HCT116 (cell line): ENCODE measurements at regions not wholly inside any gene's neighbourhood (a gene's known extent, or its start where the extent isn't known, plus 50 kb on each side); places are given as distances from the start of the nearest gene placed in this dataset.

Experiments used
- ATAC-seq: fragments of 200-7000 bp; cut with Tn5 transposase; 2 replicates; pipeline ENCODE4 v1.9.1; 2020; ENCODE audit warnings: mild to moderate bottlenecking, moderate library complexity
- BruUV-seq: library from RNA; stranded (reverse); fragments of 400-500 nt; replicated peaks from 2 replicates; lab custom pipeline; 2021; lab: Mats Ljungman, UMichigan
- CTCF ChIA-PET: fragments of 300-600 bp; sonication (Branson Sonifier 250); formaldehyde crosslinking; loops from one replicate; lab custom pipeline; 2021; ENCODE audit warnings: antibody characterized with exemption; lab: Charles Lee
- POLR2A ChIA-PET: fragments of 300-600, 350-600 bp; sonication (Branson Sonifier 250); formaldehyde crosslinking; loops from one replicate; lab custom pipeline; 2021; ENCODE audit warnings: antibody characterized with exemption; lab: Charles Lee
- RAD21 ChIA-PET, 2 experiments: fragments of 300-600 bp; sonication (Branson Sonifier 250); formaldehyde crosslinking; loops; one replicate each; lab custom pipeline; 2023; ENCODE audit warnings: low total read pairs in 2 of 2; ENCODE audit not compliant: uncharacterized antibody in 2 of 2, unreplicated experiment in 2 of 2, low non-redundant PET in 1 of 2; lab: Charles Lee
- DNase-seq: peaks from one replicate; pipeline ENCODE4 v3.0.0-alpha.2; 2010; ENCODE audit warnings: low read depth, low spot score
- H2AFZ ChIP-seq: fragments of 200-600 bp; shearing (Covaris generic), sonication (generic); 2 replicates; pipeline ENCODE4 v1.6.1; 2017; ENCODE audit warnings: low read depth, mixed run types, mixed read lengths, antibody characterized with exemption, low read length; ENCODE audit not compliant: poor library complexity, severe bottlenecking
- H3K27ac ChIP-seq: 2 replicates; pipeline ENCODE4 v1.5.1; 2012; ENCODE audit warnings: low read depth, low read length
- H3K27me3 ChIP-seq: fragments of 200-600 bp; sonication (generic); 2 replicates; pipeline ENCODE4 v1.6.1; 2016; ENCODE audit warnings: mixed run types, low read length, mixed read lengths; ENCODE audit not compliant: insufficient read depth
- H3K36me3 ChIP-seq, 2 experiments: fragments of 200-500 bp in 1 of 2; fragments of 200-600 bp in 1 of 2; sonication (Bioruptor generic) in 1 of 2; sonication (generic) in 1 of 2; 2 replicates each; pipeline versions ENCODE4 v1.5.1 to v1.6.1; 2014 to 2016; ENCODE audit warnings: low read length in 2 of 2, inconsistent platforms in 1 of 2, mixed read lengths in 1 of 2, mixed run types in 1 of 2; ENCODE audit not compliant: insufficient read depth in 2 of 2, control insufficient read depth in 1 of 2
- H3K4me1 ChIP-seq, 2 experiments: fragments of 200-600 bp in 1 of 2; sonication (generic) in 1 of 2; 2 replicates each; pipeline versions ENCODE4 v1.5.1 to v1.6.1; 2012 to 2017; ENCODE audit warnings: low read length in 2 of 2, inconsistent platforms in 1 of 2, mild to moderate bottlenecking in 1 of 2, mixed read lengths in 1 of 2, mixed run types in 1 of 2, moderate library complexity in 1 of 2; ENCODE audit not compliant: insufficient read depth in 2 of 2, control insufficient read depth in 1 of 2
- H3K4me2 ChIP-seq: fragments of 200-600 bp; sonication (generic); 2 replicates; pipeline ENCODE4 v1.6.1; 2017; ENCODE audit warnings: mixed run types, low read length, mixed read lengths
- H3K4me3 ChIP-seq, 2 experiments: fragments of 200-600 bp in 1 of 2; sonication (generic) in 1 of 2; replicated peaks in 1 of 2; 2 replicates each; pipeline ENCODE4 v1.5.1; 2011 to 2016; ENCODE audit warnings: low read length in 2 of 2, control low read depth in 1 of 2, low read depth in 1 of 2, mild to moderate bottlenecking in 1 of 2, mixed read lengths in 1 of 2, mixed run types in 1 of 2
- H3K79me2 ChIP-seq: fragments of 200-600 bp; sonication (generic); 2 replicates; pipeline ENCODE4 v1.6.1; 2017; ENCODE audit warnings: mild to moderate bottlenecking, mixed run types, low read length, moderate library complexity, mixed read lengths; ENCODE audit not compliant: insufficient read depth
- H3K9ac ChIP-seq: fragments of 200-600 bp; sonication (generic); 2 replicates; pipeline ENCODE4 v1.6.1; 2016; ENCODE audit warnings: low read length, mixed read lengths
- H3K9me2 ChIP-seq: fragments of 200-600 bp; sonication (generic), shearing (Covaris generic); 2 replicates; pipeline ENCODE4 v1.6.1; 2017; ENCODE audit warnings: mixed run types, mild to moderate bottlenecking, moderate library complexity; ENCODE audit not compliant: insufficient read depth
- H3K9me3 ChIP-seq, 2 experiments: fragments of 200-500 bp in 1 of 2; fragments of 200-600 bp in 1 of 2; sonication (Bioruptor generic) in 1 of 2; sonication (generic) in 1 of 2; 2 replicates each; pipeline ENCODE4 v1.6.1; 2014 to 2017; ENCODE audit warnings: low read length in 2 of 2, mixed read lengths in 2 of 2, inconsistent platforms in 1 of 2, low read depth in 1 of 2, mild to moderate bottlenecking in 1 of 2, mixed run types in 1 of 2, moderate library complexity in 1 of 2; ENCODE audit not compliant: control insufficient read depth in 1 of 2, insufficient read depth in 1 of 2
- H4K20me1 ChIP-seq: fragments of 200-600 bp; sonication (generic), shearing (Covaris generic); 2 replicates; pipeline ENCODE4 v1.6.1; 2017; ENCODE audit warnings: mixed run types, mild to moderate bottlenecking, moderate library complexity; ENCODE audit not compliant: insufficient read depth
- ATF3 ChIP-seq: IDR thresholded peaks from 2 replicates; pipeline ENCODE4 v1.6.1; 2012
- CEBPB ChIP-seq: IDR thresholded peaks from 2 replicates; pipeline ENCODE4 v1.6.1; 2012; ENCODE audit warnings: low read depth
- CTCF ChIP-seq, 3 experiments: fragments of 200-600 bp in 1 of 3; sonication (generic) in 1 of 3; IDR thresholded peaks in 2 of 3; conservative IDR thresholded peaks in 1 of 3; 2 replicates each; pipeline ENCODE4 v1.5.1; 2012 to 2017; ENCODE audit warnings: low read depth in 2 of 3, low read length in 2 of 3, antibody characterized with exemption in 1 of 3, borderline replicate concordance in 1 of 3, control low read depth in 1 of 3, mild to moderate bottlenecking in 1 of 3, mixed read lengths in 1 of 3, mixed run types in 1 of 3, moderate library complexity in 1 of 3; ENCODE audit not compliant: insufficient read depth in 1 of 3
- EZH2phosphoT487 ChIP-seq: fragments of 200-600 bp; IDR thresholded peaks from 2 replicates; pipeline ENCODE4 v1.6.1; 2018; ENCODE audit warnings: antibody characterized with exemption, borderline replicate concordance
- JUND ChIP-seq: IDR thresholded peaks from 2 replicates; pipeline ENCODE4 v1.6.1; 2012
- SIN3A ChIP-seq: IDR thresholded peaks from 2 replicates; pipeline ENCODE4 v1.6.1; 2012; ENCODE audit warnings: low read depth
- TCF7L2 ChIP-seq: IDR thresholded peaks from 2 replicates; pipeline ENCODE4 v1.7.0; 2011; ENCODE audit warnings: borderline replicate concordance, inconsistent platforms; ENCODE audit not compliant: insufficient read depth, insufficient read length; ENCODE audit errors: extremely low read depth
- ZFX ChIP-seq: fragments of 450-650 bp; IDR thresholded peaks from 2 replicates; pipeline ENCODE4 v1.6.1; 2017
- intact Hi-C: fragments of 100-400 bp; cut with micrococcal nuclease; formaldehyde crosslinking; loops from 2 replicates; pipeline ENCODE4 v1.10.0; 2022

GRCh38 chr14:97407701-97408407 is 610.7 kb downstream of the VRK1 start (continued):
- TF ChIP-seq EZH2phosphoT487 (no peak), SIN3A (no peak), CEBPB (no peak), TCF7L2 (no peak), ATF3 (no peak)

- H3K27me3 ChIP-seq, result peaks cover 30% of the 10 kb centered on the region
- intact Hi-C loops, result no loop called here
- CTCF ChIA-PET, result no interaction called here
- no peak overlapping the region for H3K9ac ChIP-seq
- DNase-seq, result no peak
- BruUV-seq, result no TSS peak
- no peaks in the 10 kb centered on the region for H3K9me2 ChIP-seq
- no peaks in the 10 kb centered on the region for H3K36me3 ChIP-seq
- no peaks in the 10 kb centered on the region for H3K9me3 ChIP-seq
- POLR2A ChIA-PET, result no interaction called here
- H3K4me1 ChIP-seq, result no peaks in the 10 kb centered on the region
- H3K4me3 ChIP-seq, result no peak overlapping the region
- H3K79me2 ChIP-seq, result no peaks in the 10 kb centered on the region
- ATAC-seq, result no peak
- no peak for TF ChIP-seq CTCF (IDR thresholded peaks at IDR 0.05 in 2 of 3, conservative IDR thresholded peaks at IDR 0.05 in 1 of 3; ENCODE audit: borderline replicate concordance in 1 of 3, insufficient read depth in 1 of 3, low read depth in 2 of 3, low read length in 2 of 3)
- no peak for TF ChIP-seq SIN3A
- no peak for TF ChIP-seq JUND
- no peak for TF ChIP-seq ZFX
- no peak for TF ChIP-seq ATF3
- H2AFZ ChIP-seq, result no peak overlapping the region
- no peak overlapping the region for H3K27ac ChIP-seq
- H4K20me1 ChIP-seq, result no peaks in the 10 kb centered on the region
- RAD21 ChIA-PET, result no interaction called here
- H3K4me2 ChIP-seq, result no peak overlapping the region
Observed at GRCh38 chr14:97408503-97408902, 611.3 kb downstream of the VRK1 start.
